ENCODE measurements at regions not wholly inside any gene's neighbourhood (a gene's known extent, or its start where the extent isn't known, plus 50 kb on each side); places are given as distances from the start of the nearest gene placed in this dataset.

DNA sequence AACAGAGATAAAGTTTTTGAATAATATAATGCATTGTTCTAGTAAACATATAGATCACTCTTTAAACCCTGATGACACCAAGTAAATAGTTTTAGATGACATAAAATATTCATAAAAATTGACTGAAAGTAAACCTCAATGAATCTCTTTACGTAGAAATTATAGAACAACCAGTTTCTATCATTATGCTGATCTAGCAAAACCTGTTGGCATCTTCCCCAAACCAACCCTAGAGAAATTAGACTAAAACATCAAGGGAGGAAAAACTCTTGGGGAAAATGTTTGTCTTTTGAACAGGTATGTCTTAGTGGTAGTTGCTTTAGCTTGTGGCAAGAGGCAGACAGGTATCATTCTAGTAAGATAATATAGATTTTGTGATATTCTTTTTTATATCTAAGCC is 747.0 kb upstream of the CDH6 start:
- TF ChIP-seq, protein P1, sequence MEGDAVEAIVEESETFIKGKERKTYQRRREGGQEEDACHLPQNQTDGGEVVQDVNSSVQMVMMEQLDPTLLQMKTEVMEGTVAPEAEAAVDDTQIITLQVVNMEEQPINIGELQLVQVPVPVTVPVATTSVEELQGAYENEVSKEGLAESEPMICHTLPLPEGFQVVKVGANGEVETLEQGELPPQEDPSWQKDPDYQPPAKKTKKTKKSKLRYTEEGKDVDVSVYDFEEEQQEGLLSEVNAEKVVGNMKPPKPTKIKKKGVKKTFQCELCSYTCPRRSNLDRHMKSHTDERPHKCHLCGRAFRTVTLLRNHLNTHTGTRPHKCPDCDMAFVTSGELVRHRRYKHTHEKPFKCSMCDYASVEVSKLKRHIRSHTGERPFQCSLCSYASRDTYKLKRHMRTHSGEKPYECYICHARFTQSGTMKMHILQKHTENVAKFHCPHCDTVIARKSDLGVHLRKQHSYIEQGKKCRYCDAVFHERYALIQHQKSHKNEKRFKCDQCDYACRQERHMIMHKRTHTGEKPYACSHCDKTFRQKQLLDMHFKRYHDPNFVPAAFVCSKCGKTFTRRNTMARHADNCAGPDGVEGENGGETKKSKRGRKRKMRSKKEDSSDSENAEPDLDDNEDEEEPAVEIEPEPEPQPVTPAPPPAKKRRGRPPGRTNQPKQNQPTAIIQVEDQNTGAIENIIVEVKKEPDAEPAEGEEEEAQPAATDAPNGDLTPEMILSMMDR (conservative IDR thresholded peaks at IDR 0.05 in 1 of 2, IDR thresholded peaks at IDR 0.05 in 1 of 2; ENCODE audit: low read depth in 1 of 2, low read length in 2 of 2): no peak
- TF ChIP-seq EZH2 (IDR thresholded peaks at IDR 0.05; ENCODE audit: low read length, missing control alignments): no peak

All from fibroblast of lung (primary cell).